ENCODE measurements at regions not wholly inside any gene's neighbourhood (a gene's known extent, or its start where the extent isn't known, plus 50 kb on each side); places are given as distances from the start of the nearest gene placed in this dataset.
"Not testable (repeated sequence)": the region's sequence is repeated elsewhere in the genome, so short reads cannot be mapped to it uniquely, and the experiment has no call there.

DNA sequence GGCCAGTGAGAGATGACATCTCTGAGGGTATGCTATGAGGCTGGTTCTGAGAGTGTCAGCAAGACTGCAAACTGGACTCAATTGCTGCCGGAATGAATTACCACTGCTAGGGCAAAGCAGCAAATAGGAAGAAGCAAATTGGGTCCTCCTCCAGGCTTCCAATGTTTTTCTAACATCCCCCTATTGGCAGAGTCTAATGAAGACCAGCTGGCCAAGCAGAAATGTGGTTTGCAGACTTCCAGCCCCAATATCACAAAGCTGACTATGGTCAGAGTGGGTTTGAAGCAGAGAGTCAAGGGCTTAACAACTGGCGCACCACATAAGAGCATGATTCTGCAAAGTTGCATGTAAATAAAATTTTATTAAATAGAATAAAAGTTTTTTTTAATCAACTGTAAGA, 225.4 kb upstream of the GLRA2 start:
- ATAC-seq (no peak), DNase-seq (no peak)
- no peaks in the 10 kb centered on the region for H3K9me3 ChIP-seq
- H3K27ac ChIP-seq, result no peak overlapping the region
- no peaks in the 10 kb centered on the region for H3K27me3 ChIP-seq
- no peaks in the 10 kb centered on the region for H3K4me1 ChIP-seq
- no peak overlapping the region for H3K4me3 ChIP-seq
- 78 to 81% methylated on average over 2 of the region's 2 CpGs for WGBS, 2 donors
- intact Hi-C loops (cut with DNase I), result no loop called here
- no peak for TF ChIP-seq POLR2A (IDR thresholded peaks at IDR 0.05)
- TF ChIP-seq, protein P1, sequence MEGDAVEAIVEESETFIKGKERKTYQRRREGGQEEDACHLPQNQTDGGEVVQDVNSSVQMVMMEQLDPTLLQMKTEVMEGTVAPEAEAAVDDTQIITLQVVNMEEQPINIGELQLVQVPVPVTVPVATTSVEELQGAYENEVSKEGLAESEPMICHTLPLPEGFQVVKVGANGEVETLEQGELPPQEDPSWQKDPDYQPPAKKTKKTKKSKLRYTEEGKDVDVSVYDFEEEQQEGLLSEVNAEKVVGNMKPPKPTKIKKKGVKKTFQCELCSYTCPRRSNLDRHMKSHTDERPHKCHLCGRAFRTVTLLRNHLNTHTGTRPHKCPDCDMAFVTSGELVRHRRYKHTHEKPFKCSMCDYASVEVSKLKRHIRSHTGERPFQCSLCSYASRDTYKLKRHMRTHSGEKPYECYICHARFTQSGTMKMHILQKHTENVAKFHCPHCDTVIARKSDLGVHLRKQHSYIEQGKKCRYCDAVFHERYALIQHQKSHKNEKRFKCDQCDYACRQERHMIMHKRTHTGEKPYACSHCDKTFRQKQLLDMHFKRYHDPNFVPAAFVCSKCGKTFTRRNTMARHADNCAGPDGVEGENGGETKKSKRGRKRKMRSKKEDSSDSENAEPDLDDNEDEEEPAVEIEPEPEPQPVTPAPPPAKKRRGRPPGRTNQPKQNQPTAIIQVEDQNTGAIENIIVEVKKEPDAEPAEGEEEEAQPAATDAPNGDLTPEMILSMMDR (IDR thresholded peaks at IDR 0.05), result no peak
- no peaks in the 10 kb centered on the region for H3K36me3 ChIP-seq (replicated peaks in 1 of 2; ENCODE audit: insufficient read depth in 1 of 2, low read depth in 2 of 2)

DNA sequence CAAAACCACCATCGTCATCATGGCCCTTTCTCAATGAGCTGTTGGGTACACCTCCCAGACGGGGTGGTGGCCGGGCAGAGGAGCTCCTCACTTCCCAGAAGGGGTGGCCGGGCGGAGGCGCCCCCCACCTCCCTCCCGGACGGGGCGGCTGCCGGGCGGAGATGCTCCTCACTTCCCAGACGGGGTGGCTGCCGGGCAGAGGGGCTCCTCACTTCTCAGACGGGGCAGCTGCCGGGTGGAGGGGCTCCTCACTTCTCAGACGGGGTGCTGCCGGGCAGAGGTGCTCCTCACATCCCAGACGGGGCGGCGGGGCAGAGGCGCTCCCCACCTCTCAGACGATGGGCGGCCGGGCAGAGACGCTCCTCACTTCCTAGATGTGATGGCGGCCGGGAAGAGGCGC, 226.8 kb upstream of the GLRA2 start:
- intact Hi-C loops (cut with DNase I); DNase-seq; H3K4me1 ChIP-seq; H3K27me3 ChIP-seq; ATAC-seq; H3K27ac ChIP-seq; H3K36me3 ChIP-seq (replicated peaks in 1 of 2; ENCODE audit: insufficient read depth in 1 of 2, low read depth in 2 of 2); H3K9me3 ChIP-seq; H3K4me3 ChIP-seq: not testable (repeated sequence)
- 88 to 95% methylated on average over 3 to 8 of the region's 28 CpGs for WGBS, 2 donors

DNA sequence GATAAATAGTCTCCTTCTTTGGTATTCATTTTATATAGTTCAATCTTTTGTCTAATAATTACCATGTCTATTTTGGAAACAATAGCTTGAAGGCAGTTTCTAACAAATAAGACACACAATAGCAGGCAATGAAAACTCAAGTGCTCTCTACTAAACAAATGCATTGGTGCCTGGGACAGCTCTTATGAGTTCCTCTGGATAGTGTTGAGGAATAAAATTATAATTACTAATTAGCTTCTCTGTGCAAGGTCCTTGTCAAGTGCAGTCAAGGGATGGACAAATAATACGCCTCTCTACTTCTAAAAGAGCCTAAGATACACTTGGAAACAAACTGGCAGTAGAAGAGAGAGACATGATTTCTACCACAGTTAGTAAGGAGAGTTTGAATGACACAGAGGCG, 229.0 kb upstream of the GLRA2 start:
- no peak for TF ChIP-seq POLR2A (IDR thresholded peaks at IDR 0.05)
- TF ChIP-seq, protein P1 (IDR thresholded peaks at IDR 0.05), result no peak
- no peaks in the 10 kb centered on the region for H3K4me1 ChIP-seq
- no peaks in the 10 kb centered on the region for H3K27me3 ChIP-seq
- 66 to 72% methylated on average over 2 of the region's 2 CpGs for WGBS, 2 donors
- H3K9me3 ChIP-seq, result no peaks in the 10 kb centered on the region
- ATAC-seq (no peak), DNase-seq (no peak)
- intact Hi-C loops (cut with DNase I), result no loop called here
- no peaks in the 10 kb centered on the region for H3K36me3 ChIP-seq (replicated peaks in 1 of 2; ENCODE audit: insufficient read depth in 1 of 2, low read depth in 2 of 2)
- H3K27ac ChIP-seq, result no peak overlapping the region
- no peak overlapping the region for H3K4me3 ChIP-seq

DNA sequence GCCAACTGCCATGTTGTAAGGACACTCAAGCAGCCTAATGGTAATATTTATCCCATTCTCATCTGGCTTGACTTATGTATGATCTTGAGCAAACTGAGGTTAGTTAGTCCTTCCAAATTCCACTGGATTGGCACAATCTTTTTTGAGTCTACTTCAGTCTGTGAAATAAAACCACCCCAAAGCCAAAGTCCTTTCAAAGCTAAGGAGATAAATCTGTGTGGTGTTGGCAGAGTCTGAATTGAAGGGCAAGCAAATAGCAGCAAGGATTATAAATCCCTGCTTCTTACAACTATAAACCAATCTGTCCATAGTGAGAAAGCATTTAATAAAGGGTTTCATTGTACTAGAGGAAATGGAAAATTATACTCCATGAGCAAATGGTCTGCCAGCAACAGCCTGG, 233.9 kb upstream of the GLRA2 start:
- intact Hi-C loops (cut with DNase I), result no loop called here
- no peak for DNase-seq
- TF ChIP-seq, protein P1 (IDR thresholded peaks at IDR 0.05), result no peak
- no peak for TF ChIP-seq POLR2A (IDR thresholded peaks at IDR 0.05)
- Histone ChIP-seq H3K4me3 (no peak overlapping the region), H3K36me3 (replicated peaks in 1 of 2; ENCODE audit: insufficient read depth in 1 of 2, low read depth in 2 of 2) (no peaks in the 10 kb centered on the region), H3K4me1 (no peaks in the 10 kb centered on the region), H3K9me3 (no peaks in the 10 kb centered on the region), H3K27me3 (no peaks in the 10 kb centered on the region), H3K27ac (no peak overlapping the region)
- no peak for ATAC-seq

DNA sequence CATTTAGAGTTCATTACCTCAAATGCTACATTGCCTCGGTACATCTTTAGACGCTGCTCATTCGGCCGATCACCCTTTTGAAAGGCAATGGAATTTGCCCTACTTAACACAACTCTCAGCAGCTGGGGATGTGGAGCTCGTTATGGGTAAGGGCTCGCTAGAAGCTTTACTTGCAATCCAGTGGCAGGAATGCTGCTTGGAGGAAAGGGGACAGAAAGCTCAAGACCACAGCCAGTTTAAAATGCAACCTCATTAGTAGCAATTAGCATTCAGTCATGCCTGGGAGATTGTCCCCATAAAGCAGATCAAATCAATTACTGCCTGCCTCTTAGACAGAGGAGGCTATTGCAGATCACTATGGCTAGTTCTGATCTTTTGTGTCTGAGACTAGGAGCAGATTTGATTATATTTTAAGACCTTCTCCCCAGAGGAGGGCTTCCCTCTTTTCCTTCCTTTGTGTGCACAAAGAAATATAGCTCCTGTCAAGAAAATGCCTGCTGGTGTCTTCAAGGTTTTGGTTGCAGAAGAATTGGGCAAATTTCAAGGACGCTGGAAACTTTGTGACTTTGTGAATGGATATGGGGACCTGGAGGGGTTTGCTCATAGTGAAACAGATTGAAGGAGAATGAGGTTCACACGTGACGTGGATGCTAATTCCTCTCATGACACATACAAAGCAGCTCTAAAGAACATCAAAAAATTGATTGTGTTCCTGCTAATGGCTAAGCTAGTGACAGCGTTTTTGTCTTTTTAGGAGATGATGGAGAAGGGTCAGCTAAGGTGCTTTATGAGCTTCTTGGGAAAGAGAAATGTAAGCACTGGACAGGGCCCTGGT, 237.5 kb upstream of the GLRA2 start:
- 44 to 54% methylated on average over 10 of the region's 10 CpGs for WGBS, 2 donors
- H3K36me3 ChIP-seq (replicated peaks in 1 of 2; ENCODE audit: insufficient read depth in 1 of 2, low read depth in 2 of 2), result no peaks in the 10 kb centered on the region
- no peaks in the 10 kb centered on the region for H3K4me1 ChIP-seq
- H3K4me3 ChIP-seq, result no peak overlapping the region
- TF ChIP-seq, protein P1 (IDR thresholded peaks at IDR 0.05), result no peak
- TF ChIP-seq POLR2A (IDR thresholded peaks at IDR 0.05), result no peak
- no peak for DNase-seq
- no peaks in the 10 kb centered on the region for H3K9me3 ChIP-seq
- intact Hi-C loops (cut with DNase I), result no loop called here
- no peak overlapping the region for H3K27ac ChIP-seq
- no peaks in the 10 kb centered on the region for H3K27me3 ChIP-seq
- no peak for ATAC-seq

Measured in body of pancreas (tissue), 4 donors.